Psoas muscle (tissue), 7 donors: ENCODE measurements at regions not wholly inside any gene's neighbourhood (a gene's known extent, or its start where the extent isn't known, plus 50 kb on each side); places are given as distances from the start of the nearest gene placed in this dataset.
A peak's percentile ranks its signal among the peaks of the same experiment; 100 is the strongest.

Experiments
- ATAC-seq, 4 donors: fragments of 200-7000 bp; cut with Tn5 transposase; one replicate each; pipeline ENCODE4 v1.9.1; 2020; ENCODE audit warnings: moderate library complexity in 3 of 4, mild to moderate bottlenecking in 2 of 4
- DNase-seq, 2 donors: peaks; one replicate each; pipeline ENCODE4 v3.0.0-alpha.2; 2020
- H3K27ac ChIP-seq: fragments of 200-600 bp; one replicate; pipeline ENCODE4 v1.8.0; 2022
- H3K27me3 ChIP-seq, 3 donors: fragments of 200-600 bp in 1 of 3; one replicate each; pipeline versions ENCODE4 v1.6.1 to v1.8.0; 2013 to 2022; ENCODE audit warnings: low read length in 2 of 3, mild to moderate bottlenecking in 2 of 3, moderate library complexity in 1 of 3; ENCODE audit not compliant: insufficient read depth in 3 of 3
- H3K36me3 ChIP-seq, 2 donors: fragments of 200-600 bp in 1 of 2; one replicate each; pipeline versions ENCODE4 v1.6.1 to v1.8.0; 2013 to 2022; ENCODE audit warnings: low read depth in 1 of 2, mild to moderate bottlenecking in 1 of 2, moderate library complexity in 1 of 2; ENCODE audit not compliant: insufficient read depth in 1 of 2
- H3K4me1 ChIP-seq: fragments of 200-600 bp; one replicate; pipeline ENCODE4 v1.8.0; 2022
- H3K4me3 ChIP-seq: fragments of 200-600 bp; one replicate; pipeline ENCODE4 v1.8.0; 2022; ENCODE audit warnings: mild to moderate bottlenecking
- H3K9me3 ChIP-seq: fragments of 200-600 bp; one replicate; pipeline ENCODE4 v1.8.0; 2022
- WGBS, 3 donors: extraction: QIAGEN DNeasy Blood & Tissue Kit; methylation state at CpG; one replicate each; pipeline versions ENCODE4 v1.1.6 to v1.1.7; 2013; 5-methylcytosine and 5-hydroxymethylcytosine counted together
- intact Hi-C, 2 donors: fragments of 100-400 bp; cut with DNase I; formaldehyde crosslinking; loops; one replicate each; pipeline versions ENCODE4 v1.11.0 to v1.14.2; 2022
- TF ChIP-seq, protein P1 (sequence below): fragments of 200-600 bp; IDR thresholded peaks from one replicate; pipeline ENCODE4 v1.8.0; 2022; ENCODE audit warnings: antibody characterized with exemption
- donor health status: healthy with polysubstance abuse.
- donor health status: DM: no; HTN: no; CAD: no; lungs with moderate emphysema.
- donor health status: Bipolar disorder and iron deficiency.
- donor health status: healthy.
- donor health status: DM: yes; HTN: yes; CAD: no.
- donor health status: DM: no; HTN: no; CAD: no.
- donor health status: DM: yes; HTN: yes; CAD: no.

DNA sequence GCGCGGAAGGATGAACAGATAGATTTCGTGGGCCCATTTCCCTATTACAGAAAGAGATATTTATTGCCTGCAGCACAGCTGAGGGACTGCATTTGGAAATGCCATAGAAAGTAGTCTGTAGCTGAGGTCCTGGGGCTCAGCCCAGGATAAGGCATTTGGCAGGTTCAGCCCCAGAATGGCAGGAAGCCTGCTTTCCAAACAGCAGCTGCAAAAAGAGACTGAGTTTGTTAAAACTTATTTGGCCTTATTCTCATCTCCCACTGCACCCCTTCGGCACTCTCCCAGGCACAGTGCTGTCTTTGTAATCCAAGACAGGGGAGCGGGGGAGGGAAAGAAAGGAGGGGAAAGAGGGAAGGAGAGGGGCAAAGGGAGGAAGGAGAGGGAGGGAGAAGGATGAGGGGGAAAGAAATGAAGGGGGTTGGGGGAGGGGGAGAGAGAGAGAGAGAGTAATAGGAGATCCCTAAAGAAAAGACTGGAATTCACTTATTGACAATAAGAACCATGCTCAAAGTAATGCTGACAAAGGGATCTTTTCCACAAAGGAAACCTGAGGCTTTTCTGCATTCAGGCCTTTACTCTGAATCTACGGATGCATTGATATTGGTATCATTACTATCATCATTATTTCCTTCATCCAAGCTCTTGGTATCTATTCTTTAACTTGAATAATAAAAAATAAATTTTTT lies 94.0 kb upstream of the LRRN1 start:
- ATAC-seq (no peak), DNase-seq (peak in 1 of 2 donors; percentile 15)

DNA sequence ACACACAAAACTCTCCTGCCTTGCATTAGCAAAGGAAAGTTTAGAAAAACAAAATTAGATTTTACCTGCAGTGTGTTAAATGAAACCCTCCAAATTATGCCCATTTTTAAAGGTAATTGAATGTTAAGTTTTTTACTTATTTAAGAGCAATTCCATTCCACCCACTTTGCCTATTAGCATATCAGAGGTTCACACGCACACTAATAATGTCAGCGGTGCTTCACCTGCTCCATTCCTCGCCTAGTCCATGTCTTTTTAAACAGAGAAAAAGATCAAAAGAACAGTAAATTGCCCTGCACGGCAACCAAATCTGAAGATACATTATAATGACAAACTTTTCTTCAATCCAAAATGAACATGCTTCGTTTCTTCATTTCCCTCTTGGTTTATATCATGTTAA lies 97.3 kb upstream of the LRRN1 start:
- H3K4me3 ChIP-seq: no peak overlapping the region
- no peak for DNase-seq
- H3K27me3 ChIP-seq: no peaks in the 10 kb centered on the region
- no peak for ATAC-seq
- TF ChIP-seq, protein P1, sequence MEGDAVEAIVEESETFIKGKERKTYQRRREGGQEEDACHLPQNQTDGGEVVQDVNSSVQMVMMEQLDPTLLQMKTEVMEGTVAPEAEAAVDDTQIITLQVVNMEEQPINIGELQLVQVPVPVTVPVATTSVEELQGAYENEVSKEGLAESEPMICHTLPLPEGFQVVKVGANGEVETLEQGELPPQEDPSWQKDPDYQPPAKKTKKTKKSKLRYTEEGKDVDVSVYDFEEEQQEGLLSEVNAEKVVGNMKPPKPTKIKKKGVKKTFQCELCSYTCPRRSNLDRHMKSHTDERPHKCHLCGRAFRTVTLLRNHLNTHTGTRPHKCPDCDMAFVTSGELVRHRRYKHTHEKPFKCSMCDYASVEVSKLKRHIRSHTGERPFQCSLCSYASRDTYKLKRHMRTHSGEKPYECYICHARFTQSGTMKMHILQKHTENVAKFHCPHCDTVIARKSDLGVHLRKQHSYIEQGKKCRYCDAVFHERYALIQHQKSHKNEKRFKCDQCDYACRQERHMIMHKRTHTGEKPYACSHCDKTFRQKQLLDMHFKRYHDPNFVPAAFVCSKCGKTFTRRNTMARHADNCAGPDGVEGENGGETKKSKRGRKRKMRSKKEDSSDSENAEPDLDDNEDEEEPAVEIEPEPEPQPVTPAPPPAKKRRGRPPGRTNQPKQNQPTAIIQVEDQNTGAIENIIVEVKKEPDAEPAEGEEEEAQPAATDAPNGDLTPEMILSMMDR: no peak
- H3K9me3 ChIP-seq: no peaks in the 10 kb centered on the region
- no peaks in the 10 kb centered on the region for H3K36me3 ChIP-seq
- no peaks in the 10 kb centered on the region for H3K4me1 ChIP-seq
- no peak overlapping the region for H3K27ac ChIP-seq
- intact Hi-C loops: no loop called here
- WGBS, 3 donors: 90 to 93% (median 91%) methylated on average over 5 of the region's 5 CpGs

More for the DNA sequence above, 94.0 kb upstream of the LRRN1 start:
- intact Hi-C loops: no loop called here
- 24 to 33% (median 25%) methylated on average over 6 of the region's 6 CpGs for WGBS, 3 donors
- no peaks in the 10 kb centered on the region for H3K27me3 ChIP-seq
- H3K4me1 ChIP-seq: peaks cover 4% of the 10 kb centered on the region
- no peaks in the 10 kb centered on the region for H3K9me3 ChIP-seq
- TF ChIP-seq, protein P1: no peak
- H3K27ac ChIP-seq: no peak overlapping the region
- H3K4me3 ChIP-seq: no peak overlapping the region
- no peaks in the 10 kb centered on the region for H3K36me3 ChIP-seq

DNA sequence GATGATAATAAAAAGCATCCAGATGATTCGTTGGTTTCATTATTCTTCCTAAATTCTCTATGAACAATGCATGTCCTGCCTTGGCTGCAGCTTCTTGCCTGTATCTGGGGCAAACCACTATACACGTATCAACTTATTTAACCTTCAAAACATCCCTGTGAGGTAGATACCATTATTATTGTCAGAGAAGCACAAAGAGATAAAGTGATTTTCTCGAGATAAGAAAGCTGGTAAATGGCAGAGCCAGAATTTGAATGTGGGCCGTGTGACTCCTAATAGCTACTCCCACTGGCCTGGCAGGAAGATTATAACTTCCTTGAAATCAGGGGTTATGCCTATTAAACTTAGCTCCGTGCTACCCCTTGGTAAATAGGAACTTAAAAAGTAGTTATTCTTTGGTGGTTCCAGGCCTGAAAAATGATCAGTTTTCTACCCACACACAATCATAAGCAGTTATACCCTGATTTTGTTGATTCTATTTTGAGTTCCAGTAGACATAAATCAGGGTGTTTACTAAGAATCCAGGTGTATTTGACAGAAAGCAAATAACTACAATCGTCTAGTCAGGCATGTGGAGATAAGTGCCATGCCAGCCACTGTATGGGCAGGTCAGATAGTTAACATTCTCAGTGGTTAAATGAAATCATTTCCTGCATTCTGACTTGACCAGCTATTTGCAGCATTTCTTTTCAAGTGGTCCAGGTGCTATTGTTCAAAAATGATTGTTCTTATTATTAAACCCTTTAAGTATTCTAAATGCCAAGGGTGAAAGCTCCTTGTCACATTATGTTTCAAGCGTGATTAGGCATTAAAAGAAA lies 99.2 kb upstream of the LRRN1 start:
- Histone ChIP-seq H3K27me3 (no peaks in the 10 kb centered on the region), H3K9me3 (no peaks in the 10 kb centered on the region), H3K4me1 (no peaks in the 10 kb centered on the region), H3K4me3 (no peak overlapping the region), H3K27ac (no peak overlapping the region), H3K36me3 (no peaks in the 10 kb centered on the region)
- TF ChIP-seq, protein P1: no peak
- no peak for DNase-seq
- ATAC-seq: no peak
- WGBS, 3 donors: 46 to 64% (median 53%) methylated on average over 7 of the region's 7 CpGs
- intact Hi-C loops: no loop called here

DNA sequence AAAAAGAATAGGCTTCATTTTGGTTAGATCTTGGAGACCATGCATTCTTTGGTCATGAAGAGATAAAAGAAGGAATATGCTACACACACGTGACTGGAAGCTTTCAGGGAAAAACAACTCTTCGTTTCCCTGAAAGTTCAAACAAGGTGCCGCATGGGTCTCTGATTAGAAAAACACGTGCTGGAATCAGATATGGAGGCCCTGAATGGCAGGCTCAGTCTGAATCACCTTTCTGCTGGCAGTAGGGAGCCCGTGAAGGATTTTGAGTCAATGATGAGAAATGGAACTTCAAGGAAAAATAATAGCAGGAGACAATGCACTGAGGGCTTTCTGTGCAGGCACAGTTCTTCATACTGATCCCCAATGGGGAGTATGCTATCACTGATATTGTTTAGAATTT lies 99.8 kb upstream of the LRRN1 start:
- no peaks in the 10 kb centered on the region for H3K9me3 ChIP-seq
- no peak overlapping the region for H3K4me3 ChIP-seq
- DNase-seq: no peak
- TF ChIP-seq, protein P1: no peak
- whole genome bisulfite sequencing, 3 donors: 83 to 89% (median 88%) methylated on average over 5 of the region's 5 CpGs
- ATAC-seq: no peak
- no peaks in the 10 kb centered on the region for H3K36me3 ChIP-seq
- no peak overlapping the region for H3K27ac ChIP-seq
- intact Hi-C loops: no loop called here
- no peaks in the 10 kb centered on the region for H3K27me3 ChIP-seq
- H3K4me1 ChIP-seq: no peaks in the 10 kb centered on the region
